Liver (tissue), 3 donors: ENCODE measurements at regions not wholly inside any gene's neighbourhood (a gene's known extent, or its start where the extent isn't known, plus 50 kb on each side); places are given as distances from the start of the nearest gene placed in this dataset.

Experiments used
- EGR1 ChIP-seq, 2 donors: IDR thresholded peaks; 2 replicates each; pipeline ENCODE4 v1.6.1; 2016 to 2018; ENCODE audit warnings: antibody characterized with exemption in 2 of 2, low read depth in 2 of 2
- FOXA2 ChIP-seq: IDR thresholded peaks from 2 replicates; pipeline ENCODE4 v1.6.1; 2016; ENCODE audit warnings: antibody characterized with exemption
- GABPA ChIP-seq, 2 donors: IDR thresholded peaks in 1 of 2; conservative IDR thresholded peaks in 1 of 2; 2 replicates each; pipeline ENCODE4 v1.6.1; 2016; ENCODE audit warnings: antibody characterized with exemption in 2 of 2, mild to moderate bottlenecking in 1 of 2, moderate library complexity in 1 of 2
- HNF4A ChIP-seq, 2 donors: conservative IDR thresholded peaks; 2 replicates each; pipeline ENCODE4 v1.6.1; 2016; ENCODE audit warnings: antibody characterized with exemption in 2 of 2, mild to moderate bottlenecking in 2 of 2
- HNF4G ChIP-seq: IDR thresholded peaks from 2 replicates; pipeline ENCODE4 v1.6.1; 2016; ENCODE audit warnings: antibody characterized with exemption
- JUND ChIP-seq, 2 donors: IDR thresholded peaks; 2 replicates each; pipeline ENCODE4 v1.6.1; 2016; ENCODE audit warnings: antibody characterized with exemption in 2 of 2
- RAD21 ChIP-seq, 2 donors: IDR thresholded peaks; 2 replicates each; pipeline ENCODE4 v1.6.1; 2016; ENCODE audit warnings: antibody characterized with exemption in 2 of 2, mild to moderate bottlenecking in 2 of 2
- SP1 ChIP-seq: IDR thresholded peaks from 2 replicates; pipeline ENCODE4 v1.6.1; 2018; ENCODE audit warnings: antibody characterized with exemption, mild to moderate bottlenecking
- TAF1 ChIP-seq: conservative IDR thresholded peaks from 2 replicates; pipeline ENCODE4 v1.6.1; 2016; ENCODE audit warnings: antibody characterized with exemption, mild to moderate bottlenecking
- YY1 ChIP-seq: IDR thresholded peaks from 2 replicates; pipeline ENCODE4 v1.6.1; 2016; ENCODE audit warnings: antibody characterized with exemption, mild to moderate bottlenecking
- TF ChIP-seq, protein P1 (sequence below): fragments of 150-350 bp; IDR thresholded peaks from 2 replicates; pipeline ENCODE4 v1.5.1; 2017; ENCODE audit warnings: improper control_type of control experiment, low read depth, low read length; ENCODE audit not compliant: missing input control
- TF ChIP-seq, protein P2 (sequence below): IDR thresholded peaks from 2 replicates; pipeline ENCODE4 v1.6.1; 2016; ENCODE audit warnings: antibody characterized with exemption
- TF ChIP-seq, protein P3 (sequence below): IDR thresholded peaks from 2 replicates; pipeline ENCODE4 v1.6.1; 2016; ENCODE audit warnings: antibody characterized with exemption, mild to moderate bottlenecking
- TF ChIP-seq, protein P4 (sequence below): IDR thresholded peaks from 2 replicates; pipeline ENCODE4 v1.6.1; 2016; ENCODE audit warnings: antibody characterized with exemption
- donor health status: healthy.
- donor health status: healthy.

DNA sequence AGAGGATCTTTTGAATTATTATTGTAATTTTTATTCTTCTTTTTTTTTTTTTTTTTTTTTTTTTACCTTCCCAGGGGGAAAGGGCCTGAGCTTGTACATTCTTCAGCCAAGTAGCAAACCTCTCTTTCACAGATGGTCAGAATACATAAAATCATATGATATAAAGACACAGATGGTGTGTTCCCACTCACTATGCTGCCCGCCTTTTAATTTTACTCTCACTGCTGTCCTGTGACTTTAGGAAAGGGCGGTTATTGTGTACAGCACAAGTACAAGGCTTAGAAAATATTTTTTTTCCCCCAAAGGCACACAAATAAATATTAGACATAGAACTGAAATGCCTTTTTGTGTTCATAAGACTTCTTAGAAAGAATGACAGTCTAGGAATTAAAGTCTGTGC is 213.6 kb downstream of the RPS24 start:
- TF ChIP-seq, protein P1, sequence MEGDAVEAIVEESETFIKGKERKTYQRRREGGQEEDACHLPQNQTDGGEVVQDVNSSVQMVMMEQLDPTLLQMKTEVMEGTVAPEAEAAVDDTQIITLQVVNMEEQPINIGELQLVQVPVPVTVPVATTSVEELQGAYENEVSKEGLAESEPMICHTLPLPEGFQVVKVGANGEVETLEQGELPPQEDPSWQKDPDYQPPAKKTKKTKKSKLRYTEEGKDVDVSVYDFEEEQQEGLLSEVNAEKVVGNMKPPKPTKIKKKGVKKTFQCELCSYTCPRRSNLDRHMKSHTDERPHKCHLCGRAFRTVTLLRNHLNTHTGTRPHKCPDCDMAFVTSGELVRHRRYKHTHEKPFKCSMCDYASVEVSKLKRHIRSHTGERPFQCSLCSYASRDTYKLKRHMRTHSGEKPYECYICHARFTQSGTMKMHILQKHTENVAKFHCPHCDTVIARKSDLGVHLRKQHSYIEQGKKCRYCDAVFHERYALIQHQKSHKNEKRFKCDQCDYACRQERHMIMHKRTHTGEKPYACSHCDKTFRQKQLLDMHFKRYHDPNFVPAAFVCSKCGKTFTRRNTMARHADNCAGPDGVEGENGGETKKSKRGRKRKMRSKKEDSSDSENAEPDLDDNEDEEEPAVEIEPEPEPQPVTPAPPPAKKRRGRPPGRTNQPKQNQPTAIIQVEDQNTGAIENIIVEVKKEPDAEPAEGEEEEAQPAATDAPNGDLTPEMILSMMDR = no peak
- no peak for TF ChIP-seq FOXA2
- TF ChIP-seq, protein P2, sequence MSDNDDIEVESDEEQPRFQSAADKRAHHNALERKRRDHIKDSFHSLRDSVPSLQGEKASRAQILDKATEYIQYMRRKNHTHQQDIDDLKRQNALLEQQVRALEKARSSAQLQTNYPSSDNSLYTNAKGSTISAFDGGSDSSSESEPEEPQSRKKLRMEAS = no peak
- TF ChIP-seq, protein P3, sequence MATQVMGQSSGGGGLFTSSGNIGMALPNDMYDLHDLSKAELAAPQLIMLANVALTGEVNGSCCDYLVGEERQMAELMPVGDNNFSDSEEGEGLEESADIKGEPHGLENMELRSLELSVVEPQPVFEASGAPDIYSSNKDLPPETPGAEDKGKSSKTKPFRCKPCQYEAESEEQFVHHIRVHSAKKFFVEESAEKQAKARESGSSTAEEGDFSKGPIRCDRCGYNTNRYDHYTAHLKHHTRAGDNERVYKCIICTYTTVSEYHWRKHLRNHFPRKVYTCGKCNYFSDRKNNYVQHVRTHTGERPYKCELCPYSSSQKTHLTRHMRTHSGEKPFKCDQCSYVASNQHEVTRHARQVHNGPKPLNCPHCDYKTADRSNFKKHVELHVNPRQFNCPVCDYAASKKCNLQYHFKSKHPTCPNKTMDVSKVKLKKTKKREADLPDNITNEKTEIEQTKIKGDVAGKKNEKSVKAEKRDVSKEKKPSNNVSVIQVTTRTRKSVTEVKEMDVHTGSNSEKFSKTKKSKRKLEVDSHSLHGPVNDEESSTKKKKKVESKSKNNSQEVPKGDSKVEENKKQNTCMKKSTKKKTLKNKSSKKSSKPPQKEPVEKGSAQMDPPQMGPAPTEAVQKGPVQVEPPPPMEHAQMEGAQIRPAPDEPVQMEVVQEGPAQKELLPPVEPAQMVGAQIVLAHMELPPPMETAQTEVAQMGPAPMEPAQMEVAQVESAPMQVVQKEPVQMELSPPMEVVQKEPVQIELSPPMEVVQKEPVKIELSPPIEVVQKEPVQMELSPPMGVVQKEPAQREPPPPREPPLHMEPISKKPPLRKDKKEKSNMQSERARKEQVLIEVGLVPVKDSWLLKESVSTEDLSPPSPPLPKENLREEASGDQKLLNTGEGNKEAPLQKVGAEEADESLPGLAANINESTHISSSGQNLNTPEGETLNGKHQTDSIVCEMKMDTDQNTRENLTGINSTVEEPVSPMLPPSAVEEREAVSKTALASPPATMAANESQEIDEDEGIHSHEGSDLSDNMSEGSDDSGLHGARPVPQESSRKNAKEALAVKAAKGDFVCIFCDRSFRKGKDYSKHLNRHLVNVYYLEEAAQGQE = no peak
- TF ChIP-seq TAF1 = no peak
- no peak for TF ChIP-seq EGR1 (IDR thresholded peaks at IDR 0.05; ENCODE audit: low read depth in 2 of 2)
- TF ChIP-seq YY1 = no peak
- TF ChIP-seq RAD21 (IDR thresholded peaks at IDR 0.05) = no peak
- TF ChIP-seq JUND (IDR thresholded peaks at IDR 0.05) = no peak
- no peak for TF ChIP-seq HNF4A (conservative IDR thresholded peaks at IDR 0.05)
- TF ChIP-seq, protein P4, sequence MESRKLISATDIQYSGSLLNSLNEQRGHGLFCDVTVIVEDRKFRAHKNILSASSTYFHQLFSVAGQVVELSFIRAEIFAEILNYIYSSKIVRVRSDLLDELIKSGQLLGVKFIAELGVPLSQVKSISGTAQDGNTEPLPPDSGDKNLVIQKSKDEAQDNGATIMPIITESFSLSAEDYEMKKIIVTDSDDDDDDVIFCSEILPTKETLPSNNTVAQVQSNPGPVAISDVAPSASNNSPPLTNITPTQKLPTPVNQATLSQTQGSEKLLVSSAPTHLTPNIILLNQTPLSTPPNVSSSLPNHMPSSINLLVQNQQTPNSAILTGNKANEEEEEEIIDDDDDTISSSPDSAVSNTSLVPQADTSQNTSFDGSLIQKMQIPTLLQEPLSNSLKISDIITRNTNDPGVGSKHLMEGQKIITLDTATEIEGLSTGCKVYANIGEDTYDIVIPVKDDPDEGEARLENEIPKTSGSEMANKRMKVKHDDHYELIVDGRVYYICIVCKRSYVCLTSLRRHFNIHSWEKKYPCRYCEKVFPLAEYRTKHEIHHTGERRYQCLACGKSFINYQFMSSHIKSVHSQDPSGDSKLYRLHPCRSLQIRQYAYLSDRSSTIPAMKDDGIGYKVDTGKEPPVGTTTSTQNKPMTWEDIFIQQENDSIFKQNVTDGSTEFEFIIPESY = no peak
- TF ChIP-seq SP1 = no peak
- TF ChIP-seq HNF4G = no peak
- no peak for TF ChIP-seq GABPA (IDR thresholded peaks at IDR 0.05 in 1 of 2, conservative IDR thresholded peaks at IDR 0.05 in 1 of 2)
